ENCODE measurements at regions not wholly inside any gene's neighbourhood (a gene's known extent, or its start where the extent isn't known, plus 50 kb on each side); places are given as distances from the start of the nearest gene placed in this dataset.

GRCh38 chr1:228825041-228825440, 89.8 kb downstream of the RHOU start:
- TF ChIP-seq CTCF (CRISPR knock-in tag; IDR thresholded peaks at IDR 0.05) (no peak), SETDB1 (CRISPR knock-in tag; IDR thresholded peaks at IDR 0.05; ENCODE audit: borderline replicate concordance) (no peak), STAG1 (CRISPR knock-in tag; IDR thresholded peaks at IDR 0.05) (no peak), ZKSCAN1 (IDR thresholded peaks at IDR 0.05; ENCODE audit: low read length) (no peak), ESRRA (CRISPR knock-in tag; IDR thresholded peaks at IDR 0.05; ENCODE audit: low read depth) (no peak), EP300 (IDR thresholded peaks at IDR 0.05; ENCODE audit: low read depth in 2 of 2, low read length in 2 of 2) (no peak), EP300 (CRISPR knock-in tag; IDR thresholded peaks at IDR 0.05; ENCODE audit: borderline replicate concordance) (no peak), TCF7L2 (IDR thresholded peaks at IDR 0.05; ENCODE audit: low read depth, low read length) (no peak), SP1 (IDR thresholded peaks at IDR 0.05) (no peak), SP1 (CRISPR knock-in tag; IDR thresholded peaks at IDR 0.05) (no peak), ZNF747 (CRISPR knock-in tag; IDR thresholded peaks at IDR 0.05; ENCODE audit: borderline replicate concordance) (no peak), ZNF558 (CRISPR knock-in tag; IDR thresholded peaks at IDR 0.05; ENCODE audit: borderline replicate concordance) (no peak), IKZF1 (IDR thresholded peaks at IDR 0.05) (no peak), GATAD1 (CRISPR knock-in tag; IDR thresholded peaks at IDR 0.05) (no peak), EZH2 (conservative IDR thresholded peaks at IDR 0.05; ENCODE audit: low read depth, low read length) (no peak), USF2 (IDR thresholded peaks at IDR 0.05; ENCODE audit: low read depth, low read length) (no peak), USF2 (CRISPR knock-in tag; IDR thresholded peaks at IDR 0.05; ENCODE audit: borderline replicate concordance) (no peak)

Measured in HepG2 (cell line).